ENCODE measurements at regions not wholly inside any gene's neighbourhood (a gene's known extent, or its start where the extent isn't known, plus 50 kb on each side); places are given as distances from the start of the nearest gene placed in this dataset.

GRCh38 chr11:134719397-134719796 lies 307.4 kb upstream of the B3GAT1 start:
- Histone ChIP-seq H3K4me1 (no peaks in the 10 kb centered on the region), H3K9me3 (ENCODE audit: control insufficient read depth, low read length) (no peaks in the 10 kb centered on the region), H3K27ac (no peak overlapping the region), H3K9ac (no peak overlapping the region), H3K4me3 (ENCODE audit: low read depth, low read length) (no peak overlapping the region), H3K79me2 (no peaks in the 10 kb centered on the region), H2AFZ (no peak overlapping the region), H3K36me3 (ENCODE audit: control insufficient read depth, insufficient read depth, low read length) (no peaks in the 10 kb centered on the region), H3K4me2 (ENCODE audit: low read length) (no peak overlapping the region), H3K27me3 (ENCODE audit: control insufficient read depth, insufficient read depth, low read length) (no peaks in the 10 kb centered on the region)
- TF ChIP-seq, protein P1, sequence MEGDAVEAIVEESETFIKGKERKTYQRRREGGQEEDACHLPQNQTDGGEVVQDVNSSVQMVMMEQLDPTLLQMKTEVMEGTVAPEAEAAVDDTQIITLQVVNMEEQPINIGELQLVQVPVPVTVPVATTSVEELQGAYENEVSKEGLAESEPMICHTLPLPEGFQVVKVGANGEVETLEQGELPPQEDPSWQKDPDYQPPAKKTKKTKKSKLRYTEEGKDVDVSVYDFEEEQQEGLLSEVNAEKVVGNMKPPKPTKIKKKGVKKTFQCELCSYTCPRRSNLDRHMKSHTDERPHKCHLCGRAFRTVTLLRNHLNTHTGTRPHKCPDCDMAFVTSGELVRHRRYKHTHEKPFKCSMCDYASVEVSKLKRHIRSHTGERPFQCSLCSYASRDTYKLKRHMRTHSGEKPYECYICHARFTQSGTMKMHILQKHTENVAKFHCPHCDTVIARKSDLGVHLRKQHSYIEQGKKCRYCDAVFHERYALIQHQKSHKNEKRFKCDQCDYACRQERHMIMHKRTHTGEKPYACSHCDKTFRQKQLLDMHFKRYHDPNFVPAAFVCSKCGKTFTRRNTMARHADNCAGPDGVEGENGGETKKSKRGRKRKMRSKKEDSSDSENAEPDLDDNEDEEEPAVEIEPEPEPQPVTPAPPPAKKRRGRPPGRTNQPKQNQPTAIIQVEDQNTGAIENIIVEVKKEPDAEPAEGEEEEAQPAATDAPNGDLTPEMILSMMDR (IDR thresholded peaks at IDR 0.05), result no peak

DNA sequence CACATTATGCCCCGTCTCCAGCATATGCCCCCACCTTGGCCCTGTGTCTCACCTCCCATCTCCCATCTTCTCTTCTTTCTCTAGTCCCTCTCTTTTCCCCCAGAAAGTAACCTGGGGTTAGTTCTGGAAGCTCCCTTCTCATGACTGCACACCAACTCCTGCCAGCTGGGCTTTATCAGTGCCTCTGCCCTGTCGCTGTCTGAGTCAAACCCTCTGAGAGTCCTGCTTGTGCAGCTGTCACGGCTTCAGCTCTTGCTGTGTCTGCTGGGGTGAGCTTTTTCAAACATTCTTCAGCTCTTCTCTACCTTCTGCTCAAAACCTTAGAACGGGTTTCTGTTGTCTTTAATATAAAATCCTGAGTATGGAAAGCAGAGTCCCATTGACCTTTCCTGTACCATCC lies 304.5 kb upstream of the B3GAT1 start:
- H3K4me1 ChIP-seq, result no peaks in the 10 kb centered on the region
- no peak overlapping the region for H2AFZ ChIP-seq
- no peak overlapping the region for H3K4me3 ChIP-seq (ENCODE audit: low read depth, low read length)
- no peaks in the 10 kb centered on the region for H3K27me3 ChIP-seq (ENCODE audit: control insufficient read depth, insufficient read depth, low read length)
- TF ChIP-seq, protein P1 (IDR thresholded peaks at IDR 0.05), result no peak
- H3K27ac ChIP-seq, result no peak overlapping the region
- no peaks in the 10 kb centered on the region for H3K36me3 ChIP-seq (ENCODE audit: control insufficient read depth, insufficient read depth, low read length)
- H3K79me2 ChIP-seq, result no peaks in the 10 kb centered on the region
- H3K9me3 ChIP-seq (ENCODE audit: control insufficient read depth, low read length), result no peaks in the 10 kb centered on the region
- no peak overlapping the region for H3K9ac ChIP-seq
- no peak overlapping the region for H3K4me2 ChIP-seq (ENCODE audit: low read length)

DNA sequence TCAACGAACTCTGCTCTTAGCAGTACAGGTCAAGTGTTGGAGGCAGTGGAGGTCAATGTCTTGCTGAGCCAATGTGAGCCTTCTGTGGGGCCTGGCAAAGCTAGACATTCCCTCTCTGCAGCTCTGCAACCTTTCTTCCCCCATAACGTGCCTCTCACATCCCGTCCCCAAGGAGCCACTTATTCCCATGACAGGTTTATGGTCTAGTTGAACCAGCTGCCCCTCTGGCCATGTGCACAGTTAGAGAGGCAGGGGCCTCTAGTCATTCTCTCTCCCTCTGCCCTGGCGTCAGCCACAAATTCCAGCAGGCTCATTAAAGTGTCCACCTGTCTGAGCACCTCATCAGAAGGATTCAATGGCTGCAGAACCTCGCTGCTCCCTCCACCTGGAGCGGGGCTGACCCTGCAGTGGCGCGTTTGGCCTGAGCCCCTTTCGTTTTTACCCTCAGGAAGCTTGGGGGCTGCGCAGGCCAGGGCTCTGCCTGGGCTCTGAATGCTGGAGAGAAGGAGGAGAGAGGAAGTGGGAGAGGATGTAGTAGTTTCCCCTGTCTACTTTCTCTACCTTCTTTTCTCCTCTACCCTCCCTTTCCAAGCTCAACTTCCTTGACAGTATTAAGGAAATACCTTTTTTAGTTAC lies 302.1 kb upstream of the B3GAT1 start:
- no peaks in the 10 kb centered on the region for H3K4me1 ChIP-seq
- TF ChIP-seq, protein P1 (IDR thresholded peaks at IDR 0.05), result no peak
- H3K79me2 ChIP-seq, result no peaks in the 10 kb centered on the region
- no peak overlapping the region for H3K4me2 ChIP-seq (ENCODE audit: low read length)
- no peak overlapping the region for H2AFZ ChIP-seq
- H3K27me3 ChIP-seq (ENCODE audit: control insufficient read depth, insufficient read depth, low read length), result no peaks in the 10 kb centered on the region
- no peaks in the 10 kb centered on the region for H3K36me3 ChIP-seq (ENCODE audit: control insufficient read depth, insufficient read depth, low read length)
- no peaks in the 10 kb centered on the region for H3K9me3 ChIP-seq (ENCODE audit: control insufficient read depth, low read length)
- H3K4me3 ChIP-seq (ENCODE audit: low read depth, low read length), result no peak overlapping the region
- no peak overlapping the region for H3K9ac ChIP-seq
- no peak overlapping the region for H3K27ac ChIP-seq

DNA sequence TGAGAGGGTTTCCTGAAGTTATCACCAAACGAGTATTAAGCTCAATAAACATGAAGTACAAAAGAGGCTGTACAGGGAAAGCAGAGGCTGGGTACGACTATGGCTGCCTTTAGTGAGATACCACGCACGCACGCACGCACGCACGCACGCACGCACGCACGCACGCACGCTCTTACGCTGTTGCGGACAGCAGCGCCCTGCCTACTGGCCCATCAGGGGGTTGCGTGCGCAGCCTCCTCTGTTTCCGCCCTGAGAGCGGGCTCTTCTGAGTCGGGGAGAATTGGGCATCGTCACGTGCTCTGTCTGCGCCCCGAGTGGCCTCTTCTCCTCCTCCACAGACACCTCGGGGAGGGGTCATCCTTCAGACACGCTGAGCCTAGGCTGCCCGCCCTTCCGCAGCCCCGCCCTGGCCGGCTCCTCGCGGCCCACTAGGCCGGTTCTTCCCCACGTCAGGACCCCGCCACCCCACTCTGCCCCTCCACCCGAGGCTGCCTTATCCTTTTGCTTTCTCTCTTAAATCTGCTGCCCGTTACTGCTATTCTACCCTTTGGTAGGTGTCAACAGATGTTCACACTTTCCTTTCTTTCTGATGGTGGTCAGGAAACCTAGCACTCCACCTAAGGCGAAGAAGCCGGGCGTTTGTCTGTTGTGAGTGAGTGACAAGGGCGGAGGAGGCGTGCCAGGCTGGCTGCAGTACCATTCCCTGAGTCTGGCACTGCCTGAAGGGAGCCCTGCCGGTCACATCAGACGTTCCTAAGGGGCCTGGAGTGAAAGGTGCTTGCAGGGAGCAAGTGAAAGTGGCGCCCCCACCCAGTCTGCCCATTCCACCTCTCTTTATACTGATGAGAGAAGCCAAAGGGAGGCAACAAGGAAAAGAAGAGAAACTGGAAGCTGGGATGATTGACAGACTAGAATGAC lies 300.4 kb upstream of the B3GAT1 start:
- no peak overlapping the region for H3K4me2 ChIP-seq (ENCODE audit: low read length)
- TF ChIP-seq, protein P1 (IDR thresholded peaks at IDR 0.05), result no peak
- no peaks in the 10 kb centered on the region for H3K79me2 ChIP-seq
- H3K4me1 ChIP-seq, result no peaks in the 10 kb centered on the region
- no peak overlapping the region for H3K4me3 ChIP-seq (ENCODE audit: low read depth, low read length)
- H2AFZ ChIP-seq, result no peak overlapping the region
- H3K36me3 ChIP-seq (ENCODE audit: control insufficient read depth, insufficient read depth, low read length), result no peaks in the 10 kb centered on the region
- no peaks in the 10 kb centered on the region for H3K27me3 ChIP-seq (ENCODE audit: control insufficient read depth, insufficient read depth, low read length)
- no peak overlapping the region for H3K9ac ChIP-seq
- H3K9me3 ChIP-seq (ENCODE audit: control insufficient read depth, low read length), result no peaks in the 10 kb centered on the region
- H3K27ac ChIP-seq, result no peak overlapping the region

Measured in parathyroid adenoma (tissue), 2 donors.